MCF 10A (cell line): ENCODE measurements at regions not wholly inside any gene's neighbourhood (a gene's known extent, or its start where the extent isn't known, plus 50 kb on each side); places are given as distances from the start of the nearest gene placed in this dataset.

Source experiments
- BruUV-seq: library from RNA; stranded (reverse); fragments of 400-500 nt; replicated peaks from 2 replicates; lab custom pipeline; 2021; lab: Mats Ljungman, UMichigan
- CTCF ChIA-PET: fragments of 300-600 bp; sonication (Branson Sonifier 250); formaldehyde crosslinking; extraction: SDS; loops from one replicate; lab custom pipeline; 2021; ENCODE audit warnings: antibody characterized with exemption, inconsistent platforms; lab: Yijun Ruan, JAX
- POLR2A ChIA-PET: fragments of 300-600, 350-650 bp; sonication (Branson Sonifier 250); formaldehyde crosslinking; extraction: SDS; loops from one replicate; lab custom pipeline; 2020; ENCODE audit warnings: antibody characterized with exemption, inconsistent platforms; lab: Yijun Ruan, JAX
- DNase-seq: peaks from one replicate; pipeline ENCODE4 v3.0.0-alpha.2; 2018; ENCODE audit not compliant: unreplicated experiment
- H3K27ac Mint-ChIP-seq: one replicate; pipeline ENCODE4 v1.8.0; 2022; ENCODE audit warnings: mild to moderate bottlenecking, low read depth, mixed read lengths; ENCODE audit not compliant: unreplicated experiment
- H3K27me3 Mint-ChIP-seq: one replicate; pipeline ENCODE4 v1.8.0; 2022; ENCODE audit warnings: mixed read lengths; ENCODE audit not compliant: insufficient read depth, unreplicated experiment
- H3K36me3 Mint-ChIP-seq: one replicate; pipeline ENCODE4 v1.8.0; 2022; ENCODE audit warnings: mild to moderate bottlenecking, moderate library complexity, mixed read lengths; ENCODE audit not compliant: insufficient read depth, unreplicated experiment
- H3K4me1 Mint-ChIP-seq: one replicate; pipeline ENCODE4 v1.8.0; 2022; ENCODE audit warnings: mixed read lengths; ENCODE audit not compliant: insufficient read depth, unreplicated experiment
- H3K4me3 Mint-ChIP-seq: one replicate; pipeline ENCODE4 v1.8.0; 2022; ENCODE audit warnings: mild to moderate bottlenecking, moderate library complexity, mixed read lengths; ENCODE audit not compliant: unreplicated experiment
- H3K9me3 Mint-ChIP-seq: one replicate; pipeline ENCODE4 v1.8.0; 2022; ENCODE audit warnings: mixed read lengths; ENCODE audit not compliant: unreplicated experiment
- CTCF ChIP-seq: fragments of 200-600 bp; IDR thresholded peaks from one replicate; pipeline ENCODE4 v1.8.0; 2022; ENCODE audit warnings: antibody characterized with exemption, mild to moderate bottlenecking; ENCODE audit not compliant: unreplicated experiment
- intact Hi-C: fragments of 100-400 bp; cut with micrococcal nuclease; formaldehyde crosslinking; loops from 2 replicates; pipeline ENCODE4 v1.14.1; 2022

GRCh38 chr22:49618677-49618953 lies 209.1 kb downstream of the BRD1 start:
- Mint-ChIP-seq H3K4me1 (no peaks in the 10 kb centered on the region), H3K36me3 (no peaks in the 10 kb centered on the region), H3K4me3 (no peak overlapping the region), H3K9me3 (peaks cover 19% of the 10 kb centered on the region), H3K27me3 (no peaks in the 10 kb centered on the region), H3K27ac (no peak overlapping the region)
- DNase-seq = no peak
- POLR2A ChIA-PET = no interaction called here
- no peak for TF ChIP-seq CTCF
- BruUV-seq = no TSS peak
- CTCF ChIA-PET = no interaction called here
- intact Hi-C loops = no loop called here

GRCh38 chr22:49617866-49618676 lies 209.6 kb downstream of the BRD1 start:
- Mint-ChIP-seq H3K27me3 (no peaks in the 10 kb centered on the region), H3K4me1 (no peaks in the 10 kb centered on the region), H3K4me3 (no peak overlapping the region), H3K36me3 (no peaks in the 10 kb centered on the region), H3K9me3 (peaks cover 24% of the 10 kb centered on the region), H3K27ac (no peak overlapping the region)
- CTCF ChIA-PET = no interaction called here
- TF ChIP-seq CTCF = no peak
- intact Hi-C loops = no loop called here
- BruUV-seq = no TSS peak
- no peak for DNase-seq
- POLR2A ChIA-PET = no interaction called here

GRCh38 chr22:49617264-49617663 lies 210.4 kb downstream of the BRD1 start:
- Mint-ChIP-seq H3K36me3 (no peaks in the 10 kb centered on the region), H3K27me3 (no peaks in the 10 kb centered on the region), H3K9me3 (peaks cover 27% of the 10 kb centered on the region), H3K4me1 (no peaks in the 10 kb centered on the region), H3K4me3 (no peak overlapping the region), H3K27ac (no peak overlapping the region)
- CTCF ChIA-PET = no interaction called here
- TF ChIP-seq CTCF = no peak
- BruUV-seq = no TSS peak
- intact Hi-C loops = no loop called here
- DNase-seq = no peak
- POLR2A ChIA-PET = no interaction called here

- Mint-ChIP-seq H3K27me3 (no peaks in the 10 kb centered on the region), H3K4me3 (no peak overlapping the region), H3K4me1 (no peaks in the 10 kb centered on the region), H3K27ac (no peak overlapping the region), H3K36me3 (no peaks in the 10 kb centered on the region), H3K9me3 (peaks cover 27% of the 10 kb centered on the region)
- BruUV-seq = no TSS peak
- TF ChIP-seq CTCF = no peak
- ChIA-PET CTCF (no interaction called here), POLR2A (no interaction called here)
- DNase-seq = no peak
- intact Hi-C loops = no loop called here
Observed at GRCh38 chr22:49616356-49617231, 211.1 kb downstream of the BRD1 start.
